ENCODE measurements at regions not wholly inside any gene's neighbourhood (a gene's known extent, or its start where the extent isn't known, plus 50 kb on each side); places are given as distances from the start of the nearest gene placed in this dataset.

DNA sequence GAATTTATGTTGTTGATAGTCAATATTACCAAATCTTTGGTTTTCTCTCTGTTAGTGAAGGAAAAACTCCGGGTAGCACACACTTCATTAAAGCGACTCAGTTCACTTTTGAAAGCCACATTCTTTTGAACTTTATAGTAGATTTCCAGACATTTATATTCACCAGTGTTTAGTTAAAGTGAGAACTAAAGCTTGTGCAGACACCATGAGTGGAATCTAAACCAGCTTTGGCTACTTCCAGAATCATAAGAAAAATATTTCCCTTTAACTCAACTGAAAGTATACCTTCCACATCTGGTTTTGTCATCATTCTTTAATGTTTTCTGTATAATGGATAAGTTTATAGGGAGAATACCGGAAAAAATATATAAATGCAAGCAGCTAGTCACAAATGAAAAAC lies 92.1 kb upstream of the COL21A1 start:
- TF ChIP-seq POLR2A (IDR thresholded peaks at IDR 0.05; ENCODE audit: control extremely low read depth in 1 of 2, low read depth in 2 of 2, low read length in 2 of 2) (no peak), SUZ12 (IDR thresholded peaks at IDR 0.05; ENCODE audit: low read length) (no peak)
